ENCODE measurements at regions not wholly inside any gene's neighbourhood (a gene's known extent, or its start where the extent isn't known, plus 50 kb on each side); places are given as distances from the start of the nearest gene placed in this dataset.

DNA sequence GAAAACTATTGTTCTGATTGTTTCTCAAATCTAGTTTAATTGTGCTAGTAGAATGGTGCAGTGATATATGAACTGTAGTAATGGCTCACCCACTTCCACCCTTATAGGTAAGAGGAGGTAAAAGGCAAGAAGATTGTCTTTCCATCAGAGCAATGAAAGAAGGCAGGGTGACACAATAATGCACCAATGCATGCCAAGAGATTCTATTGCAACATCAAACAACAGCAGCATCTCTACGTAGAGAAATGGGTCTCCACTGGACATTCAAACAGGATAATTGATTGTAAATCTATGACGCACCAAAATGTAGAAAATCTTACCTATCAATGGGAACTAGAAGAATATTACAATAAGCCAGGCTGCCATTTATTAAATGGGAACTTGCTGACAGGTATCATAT is 107.0 kb upstream of the ISL1 start:
- no peaks in the 10 kb centered on the region for H3K9me3 ChIP-seq (ENCODE audit: low read length)
- no peak overlapping the region for H2AFZ ChIP-seq (ENCODE audit: low read length)
- no peak overlapping the region for H3K4me3 ChIP-seq (ENCODE audit: low read depth, low read length, poor library complexity, severe bottlenecking)
- H3F3A ChIP-seq (ENCODE audit: insufficient read depth, low read length): no peaks in the 10 kb centered on the region
- no peak overlapping the region for H3K9ac ChIP-seq (ENCODE audit: low read length)
- H3K79me2 ChIP-seq (ENCODE audit: insufficient read depth, low read length): no peaks in the 10 kb centered on the region
- no peak overlapping the region for H3K4me2 ChIP-seq (ENCODE audit: low read length)
- no peak overlapping the region for H3K27ac ChIP-seq (ENCODE audit: low read depth, low read length, poor library complexity, severe bottlenecking)
- no peaks in the 10 kb centered on the region for H3K27me3 ChIP-seq (ENCODE audit: insufficient read depth, low read length)
- H4K20me1 ChIP-seq (ENCODE audit: insufficient read depth, low read length): no peaks in the 10 kb centered on the region
- H3K9me2 ChIP-seq (ENCODE audit: low read depth, low read length): no peaks in the 10 kb centered on the region
- H3K36me3 ChIP-seq (ENCODE audit: insufficient read depth, low read length): no peaks in the 10 kb centered on the region
- no peak for TF ChIP-seq EZH2 (IDR thresholded peaks at IDR 0.05; ENCODE audit: borderline replicate concordance, low read length)
- no peak for TF ChIP-seq CTCF (IDR thresholded peaks at IDR 0.05; ENCODE audit: low read length)
- H3K4me1 ChIP-seq (ENCODE audit: insufficient read depth, low read length, severe bottlenecking): no peaks in the 10 kb centered on the region

GRCh38 chr5:51278539-51278938 is 104.7 kb upstream of the ISL1 start:
- Histone ChIP-seq H3K79me2 (ENCODE audit: insufficient read depth, low read length) (no peaks in the 10 kb centered on the region), H4K20me1 (ENCODE audit: insufficient read depth, low read length) (no peaks in the 10 kb centered on the region), H3K4me3 (ENCODE audit: low read depth, low read length, poor library complexity, severe bottlenecking) (no peak overlapping the region), H3F3A (ENCODE audit: insufficient read depth, low read length) (no peaks in the 10 kb centered on the region), H3K27me3 (ENCODE audit: insufficient read depth, low read length) (no peaks in the 10 kb centered on the region), H2AFZ (ENCODE audit: low read length) (no peak overlapping the region), H3K27ac (ENCODE audit: low read depth, low read length, poor library complexity, severe bottlenecking) (no peak overlapping the region), H3K4me1 (ENCODE audit: insufficient read depth, low read length, severe bottlenecking) (no peaks in the 10 kb centered on the region), H3K9ac (ENCODE audit: low read length) (no peak overlapping the region), H3K9me2 (ENCODE audit: low read depth, low read length) (no peaks in the 10 kb centered on the region), H3K9me3 (ENCODE audit: low read length) (no peaks in the 10 kb centered on the region), H3K4me2 (ENCODE audit: low read length) (no peak overlapping the region), H3K36me3 (ENCODE audit: insufficient read depth, low read length) (no peaks in the 10 kb centered on the region)
- TF ChIP-seq CTCF (IDR thresholded peaks at IDR 0.05; ENCODE audit: low read length): no peak
- no peak for TF ChIP-seq EZH2 (IDR thresholded peaks at IDR 0.05; ENCODE audit: borderline replicate concordance, low read length)

- TF ChIP-seq CTCF (IDR thresholded peaks at IDR 0.05; ENCODE audit: low read length) (no peak), EZH2 (IDR thresholded peaks at IDR 0.05; ENCODE audit: borderline replicate concordance, low read length) (no peak)
- no peaks in the 10 kb centered on the region for H3K27me3 ChIP-seq (ENCODE audit: insufficient read depth, low read length)
- no peak overlapping the region for H3K4me3 ChIP-seq (ENCODE audit: low read depth, low read length, poor library complexity, severe bottlenecking)
- no peaks in the 10 kb centered on the region for H3K4me1 ChIP-seq (ENCODE audit: insufficient read depth, low read length, severe bottlenecking)
- no peak overlapping the region for H2AFZ ChIP-seq (ENCODE audit: low read length)
- H4K20me1 ChIP-seq (ENCODE audit: insufficient read depth, low read length): no peaks in the 10 kb centered on the region
- H3K27ac ChIP-seq (ENCODE audit: low read depth, low read length, poor library complexity, severe bottlenecking): no peak overlapping the region
- no peaks in the 10 kb centered on the region for H3K79me2 ChIP-seq (ENCODE audit: insufficient read depth, low read length)
- no peaks in the 10 kb centered on the region for H3K9me3 ChIP-seq (ENCODE audit: low read length)
- H3F3A ChIP-seq (ENCODE audit: insufficient read depth, low read length): no peaks in the 10 kb centered on the region
- H3K36me3 ChIP-seq (ENCODE audit: insufficient read depth, low read length): no peaks in the 10 kb centered on the region
- no peaks in the 10 kb centered on the region for H3K9me2 ChIP-seq (ENCODE audit: low read depth, low read length)
- H3K9ac ChIP-seq (ENCODE audit: low read length): no peak overlapping the region
- H3K4me2 ChIP-seq (ENCODE audit: low read length): no peak overlapping the region
Measured at GRCh38 chr5:51279983-51280706, 103.1 kb upstream of the ISL1 start.
